Neural cell (in vitro differentiated cells): ENCODE measurements at regions not wholly inside any gene's neighbourhood (a gene's known extent, or its start where the extent isn't known, plus 50 kb on each side); places are given as distances from the start of the nearest gene placed in this dataset.

Source experiments
- H2AFZ ChIP-seq: fragments of 200-600, 300-800 bp; sonication (generic), shearing (Covaris generic); 2 replicates; pipeline ENCODE4 v1.6.0; 2014; ENCODE audit warnings: low read depth, mild to moderate bottlenecking, antibody characterized with exemption, low read length, moderate library complexity
- H3F3A ChIP-seq: fragments of 200-600 bp; shearing (Covaris generic); 2 replicates; pipeline ENCODE4 v1.6.1; 2016; ENCODE audit warnings: mild to moderate bottlenecking, moderate library complexity, mixed read lengths, antibody characterized with exemption, low read length; ENCODE audit not compliant: insufficient read depth, poor library complexity, severe bottlenecking
- H3K27ac ChIP-seq: fragments of 200-600, 300-800 bp; sonication (generic), shearing (Covaris generic); 2 replicates; pipeline ENCODE4 v1.5.1; 2014; ENCODE audit warnings: mild to moderate bottlenecking, low read length, moderate library complexity
- H3K27me3 ChIP-seq: fragments of 300-800, 200-600 bp; sonication (generic), shearing (Covaris generic); 2 replicates; pipeline ENCODE4 v1.6.0; 2014; ENCODE audit warnings: mild to moderate bottlenecking, low read depth, low read length, moderate library complexity; ENCODE audit not compliant: insufficient read depth
- H3K36me3 ChIP-seq: fragments of 300-800, 200-600 bp; sonication (generic), shearing (Covaris generic); 2 replicates; pipeline ENCODE4 v1.5.1; 2014; ENCODE audit warnings: mild to moderate bottlenecking, antibody characterized with exemption, low read length, moderate library complexity; ENCODE audit not compliant: insufficient read depth
- H3K4me2 ChIP-seq: fragments of 300-800, 200-600 bp; sonication (generic), shearing (Covaris generic); 2 replicates; pipeline ENCODE4 v1.6.0; 2014; ENCODE audit warnings: mild to moderate bottlenecking, low read length
- H3K4me3 ChIP-seq: fragments of 300-800, 200-600 bp; sonication (generic), shearing (Covaris generic); 2 replicates; pipeline ENCODE4 v1.5.1; 2014; ENCODE audit warnings: mild to moderate bottlenecking, low read length, moderate library complexity
- H3K79me2 ChIP-seq: fragments of 200-600 bp; shearing (Covaris generic); replicated peaks from 2 replicates; pipeline ENCODE4 v1.6.0; 2014; ENCODE audit warnings: mild to moderate bottlenecking, low read length, moderate library complexity; ENCODE audit not compliant: insufficient read depth
- H3K9ac ChIP-seq: fragments of 300-800, 200-600 bp; sonication (generic), shearing (Covaris generic); 2 replicates; pipeline ENCODE4 v1.6.1; 2016; ENCODE audit warnings: mild to moderate bottlenecking, low read length, mixed read lengths
- H3K9me2 ChIP-seq: fragments of 200-600 bp; shearing (Covaris generic); 2 replicates; pipeline ENCODE4 v1.6.1; 2016; ENCODE audit warnings: mild to moderate bottlenecking, low read length, mixed read lengths; ENCODE audit not compliant: insufficient read depth
- H3K9me3 ChIP-seq: fragments of 200-600, 300-800 bp; sonication (generic), shearing (Covaris generic); 2 replicates; pipeline ENCODE4 v1.6.1; 2016; ENCODE audit warnings: mild to moderate bottlenecking, mixed run types, low read length, moderate library complexity, mixed read lengths
- H4K20me1 ChIP-seq: fragments of 200-600 bp; shearing (Covaris generic); 2 replicates; pipeline ENCODE4 v1.6.1; 2016; ENCODE audit warnings: mild to moderate bottlenecking, mixed run types; ENCODE audit not compliant: insufficient read depth
- EP300 ChIP-seq: fragments of 450-650 bp; conservative IDR thresholded peaks from 2 replicates; pipeline ENCODE4 v1.6.1; 2014; ENCODE audit warnings: antibody characterized with exemption, mild to moderate bottlenecking, moderate library complexity; ENCODE audit not compliant: poor library complexity, severe bottlenecking
- EZH2 ChIP-seq: fragments of 200-600, 300-800 bp; shearing (Covaris generic), sonication (generic); IDR thresholded peaks from 2 replicates; pipeline ENCODE4 v1.6.1; 2014; ENCODE audit warnings: antibody characterized with exemption, low read length, borderline replicate concordance, mild to moderate bottlenecking; ENCODE audit not compliant: insufficient read depth, poor library complexity, severe bottlenecking
- MXI1 ChIP-seq: fragments of 450-650 bp; conservative IDR thresholded peaks from 2 replicates; pipeline ENCODE4 v1.6.1; 2014; ENCODE audit warnings: antibody characterized with exemption, mild to moderate bottlenecking; ENCODE audit not compliant: poor library complexity, severe bottlenecking
- POLR2AphosphoS5 ChIP-seq: IDR thresholded peaks from 2 replicates; pipeline ENCODE4 v1.6.1; 2012
- RAD21 ChIP-seq: fragments of 450-650 bp; conservative IDR thresholded peaks from 2 replicates; pipeline ENCODE4 v1.6.1; 2014; ENCODE audit warnings: antibody characterized with exemption, mild to moderate bottlenecking, moderate library complexity
- SMC3 ChIP-seq: fragments of 450-650 bp; conservative IDR thresholded peaks from 2 replicates; pipeline ENCODE4 v1.6.1; 2014; ENCODE audit warnings: antibody characterized with exemption, mild to moderate bottlenecking, moderate library complexity; ENCODE audit not compliant: poor library complexity
- TAF1 ChIP-seq: IDR thresholded peaks from 2 replicates; pipeline ENCODE4 v1.6.1; 2012; ENCODE audit warnings: low read depth
- TF ChIP-seq, protein P1 (sequence below): fragments of 450-650 bp; IDR thresholded peaks from 2 replicates; pipeline ENCODE4 v1.5.1; 2014; ENCODE audit warnings: antibody characterized with exemption, mild to moderate bottlenecking, moderate library complexity; ENCODE audit not compliant: poor library complexity, severe bottlenecking
- TF ChIP-seq, protein P2 (sequence below): IDR thresholded peaks from 2 replicates; pipeline ENCODE4 v1.6.1; 2012; ENCODE audit warnings: borderline replicate concordance

DNA sequence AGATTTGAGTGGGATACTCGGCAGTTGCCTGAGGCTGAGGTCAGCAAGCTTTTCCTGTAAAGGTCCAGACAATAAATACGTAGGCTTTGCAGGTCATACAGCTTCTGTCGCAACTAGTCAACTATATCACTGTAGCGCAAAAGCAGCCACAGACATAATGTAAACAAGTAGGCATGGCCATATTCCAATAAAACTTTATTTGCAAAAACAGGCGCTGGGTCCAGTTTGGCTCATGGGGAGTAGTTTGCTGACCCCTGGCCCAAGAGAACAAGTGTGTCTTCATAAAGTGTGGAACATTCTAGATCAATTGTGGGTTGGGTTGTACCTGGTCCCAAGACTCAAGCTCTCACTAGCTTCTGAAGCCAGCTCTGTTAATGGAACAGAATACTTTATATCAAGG lies 78.8 kb downstream of the MIS18A start:
- Histone ChIP-seq H3K4me3 (no peak overlapping the region), H3K27ac (no peak overlapping the region), H3K36me3 (no peaks in the 10 kb centered on the region), H3K9me3 (no peaks in the 10 kb centered on the region), H3F3A (no peaks in the 10 kb centered on the region), H3K79me2 (no peaks in the 10 kb centered on the region), H2AFZ (no peak overlapping the region), H3K27me3 (no peaks in the 10 kb centered on the region), H3K9me2 (no peaks in the 10 kb centered on the region), H3K4me2 (no peak overlapping the region), H3K9ac (no peak overlapping the region), H4K20me1 (no peaks in the 10 kb centered on the region)
- TF ChIP-seq, protein P1, sequence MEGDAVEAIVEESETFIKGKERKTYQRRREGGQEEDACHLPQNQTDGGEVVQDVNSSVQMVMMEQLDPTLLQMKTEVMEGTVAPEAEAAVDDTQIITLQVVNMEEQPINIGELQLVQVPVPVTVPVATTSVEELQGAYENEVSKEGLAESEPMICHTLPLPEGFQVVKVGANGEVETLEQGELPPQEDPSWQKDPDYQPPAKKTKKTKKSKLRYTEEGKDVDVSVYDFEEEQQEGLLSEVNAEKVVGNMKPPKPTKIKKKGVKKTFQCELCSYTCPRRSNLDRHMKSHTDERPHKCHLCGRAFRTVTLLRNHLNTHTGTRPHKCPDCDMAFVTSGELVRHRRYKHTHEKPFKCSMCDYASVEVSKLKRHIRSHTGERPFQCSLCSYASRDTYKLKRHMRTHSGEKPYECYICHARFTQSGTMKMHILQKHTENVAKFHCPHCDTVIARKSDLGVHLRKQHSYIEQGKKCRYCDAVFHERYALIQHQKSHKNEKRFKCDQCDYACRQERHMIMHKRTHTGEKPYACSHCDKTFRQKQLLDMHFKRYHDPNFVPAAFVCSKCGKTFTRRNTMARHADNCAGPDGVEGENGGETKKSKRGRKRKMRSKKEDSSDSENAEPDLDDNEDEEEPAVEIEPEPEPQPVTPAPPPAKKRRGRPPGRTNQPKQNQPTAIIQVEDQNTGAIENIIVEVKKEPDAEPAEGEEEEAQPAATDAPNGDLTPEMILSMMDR, result no peak
- no peak for TF ChIP-seq EP300
- TF ChIP-seq TAF1, result no peak
- TF ChIP-seq SMC3, result no peak
- TF ChIP-seq, protein P2, sequence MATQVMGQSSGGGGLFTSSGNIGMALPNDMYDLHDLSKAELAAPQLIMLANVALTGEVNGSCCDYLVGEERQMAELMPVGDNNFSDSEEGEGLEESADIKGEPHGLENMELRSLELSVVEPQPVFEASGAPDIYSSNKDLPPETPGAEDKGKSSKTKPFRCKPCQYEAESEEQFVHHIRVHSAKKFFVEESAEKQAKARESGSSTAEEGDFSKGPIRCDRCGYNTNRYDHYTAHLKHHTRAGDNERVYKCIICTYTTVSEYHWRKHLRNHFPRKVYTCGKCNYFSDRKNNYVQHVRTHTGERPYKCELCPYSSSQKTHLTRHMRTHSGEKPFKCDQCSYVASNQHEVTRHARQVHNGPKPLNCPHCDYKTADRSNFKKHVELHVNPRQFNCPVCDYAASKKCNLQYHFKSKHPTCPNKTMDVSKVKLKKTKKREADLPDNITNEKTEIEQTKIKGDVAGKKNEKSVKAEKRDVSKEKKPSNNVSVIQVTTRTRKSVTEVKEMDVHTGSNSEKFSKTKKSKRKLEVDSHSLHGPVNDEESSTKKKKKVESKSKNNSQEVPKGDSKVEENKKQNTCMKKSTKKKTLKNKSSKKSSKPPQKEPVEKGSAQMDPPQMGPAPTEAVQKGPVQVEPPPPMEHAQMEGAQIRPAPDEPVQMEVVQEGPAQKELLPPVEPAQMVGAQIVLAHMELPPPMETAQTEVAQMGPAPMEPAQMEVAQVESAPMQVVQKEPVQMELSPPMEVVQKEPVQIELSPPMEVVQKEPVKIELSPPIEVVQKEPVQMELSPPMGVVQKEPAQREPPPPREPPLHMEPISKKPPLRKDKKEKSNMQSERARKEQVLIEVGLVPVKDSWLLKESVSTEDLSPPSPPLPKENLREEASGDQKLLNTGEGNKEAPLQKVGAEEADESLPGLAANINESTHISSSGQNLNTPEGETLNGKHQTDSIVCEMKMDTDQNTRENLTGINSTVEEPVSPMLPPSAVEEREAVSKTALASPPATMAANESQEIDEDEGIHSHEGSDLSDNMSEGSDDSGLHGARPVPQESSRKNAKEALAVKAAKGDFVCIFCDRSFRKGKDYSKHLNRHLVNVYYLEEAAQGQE, result no peak

DNA sequence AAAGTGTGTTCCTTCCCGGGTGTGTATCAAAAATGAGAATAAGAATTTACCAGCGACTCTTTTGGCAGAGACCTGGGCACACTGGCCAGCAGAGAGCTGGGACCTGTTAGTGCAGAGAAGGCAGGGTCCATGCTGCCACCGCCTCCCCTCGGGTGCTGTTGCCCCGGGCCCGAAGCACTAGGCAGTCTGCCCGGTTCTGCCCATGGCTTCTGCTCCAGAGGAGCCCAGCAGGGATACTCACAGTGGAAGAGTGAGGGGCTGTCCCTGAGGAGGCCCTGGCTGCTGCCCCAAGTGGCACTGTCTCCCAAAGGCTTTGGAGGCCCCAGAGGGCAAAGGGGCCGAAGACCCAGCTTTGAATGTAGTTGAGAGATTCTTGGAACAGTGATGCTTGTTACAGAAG lies 80.5 kb downstream of the MIS18A start:
- Histone ChIP-seq H3K9me3 (no peaks in the 10 kb centered on the region), H3K27me3 (no peaks in the 10 kb centered on the region), H3K36me3 (no peaks in the 10 kb centered on the region), H3K79me2 (no peaks in the 10 kb centered on the region), H4K20me1 (no peaks in the 10 kb centered on the region), H2AFZ (no peak overlapping the region), H3K9ac (no peak overlapping the region), H3K9me2 (no peaks in the 10 kb centered on the region), H3K27ac (no peak overlapping the region), H3K4me2 (no peak overlapping the region), H3F3A (no peaks in the 10 kb centered on the region), H3K4me3 (no peak overlapping the region)
- TF ChIP-seq POLR2AphosphoS5 (no peak), RAD21 (no peak), TAF1 (no peak), MXI1 (no peak), EZH2 (no peak), SMC3 (no peak), EP300 (no peak)
- TF ChIP-seq, protein P2, result no peak
- TF ChIP-seq, protein P1, result no peak
